Activated CD4-positive, CD25-positive, alpha-beta regulatory T cell (primary cell): ENCODE measurements at regions not wholly inside any gene's neighbourhood (a gene's known extent, or its start where the extent isn't known, plus 50 kb on each side); places are given as distances from the start of the nearest gene placed in this dataset.

Source experiments
- DNase-seq, 4 experiments: peaks; one replicate each; lab custom pipeline; 2025; lab: John Stamatoyannopoulos, UW

GRCh38 chr2:221145396-221145795 is 426.7 kb downstream of the EPHA4 start:
- DNase-seq: no peak

DNA sequence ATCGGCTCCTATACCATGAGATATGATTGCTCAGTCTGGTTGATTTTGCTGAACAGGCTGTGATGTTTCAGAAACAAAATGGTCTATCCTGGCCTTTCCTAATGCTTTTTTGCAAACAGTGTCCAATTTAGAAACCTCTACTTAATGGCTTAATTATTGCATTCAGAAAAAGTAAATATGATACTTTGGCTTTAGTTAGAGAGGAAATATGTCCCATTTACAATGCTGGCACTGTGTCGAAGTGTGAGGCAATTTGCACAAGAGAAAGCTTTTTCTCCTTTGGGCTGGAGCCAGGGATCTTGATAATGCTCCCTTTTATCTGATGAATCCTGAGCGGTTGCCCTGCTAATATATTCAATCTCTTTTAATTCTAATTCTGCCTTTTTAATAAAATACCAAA is 418.9 kb downstream of the EPHA4 start:
- no peak for DNase-seq

GRCh38 chr2:221154176-221154575 is 417.9 kb downstream of the EPHA4 start:
- DNase-seq: no peak

DNA sequence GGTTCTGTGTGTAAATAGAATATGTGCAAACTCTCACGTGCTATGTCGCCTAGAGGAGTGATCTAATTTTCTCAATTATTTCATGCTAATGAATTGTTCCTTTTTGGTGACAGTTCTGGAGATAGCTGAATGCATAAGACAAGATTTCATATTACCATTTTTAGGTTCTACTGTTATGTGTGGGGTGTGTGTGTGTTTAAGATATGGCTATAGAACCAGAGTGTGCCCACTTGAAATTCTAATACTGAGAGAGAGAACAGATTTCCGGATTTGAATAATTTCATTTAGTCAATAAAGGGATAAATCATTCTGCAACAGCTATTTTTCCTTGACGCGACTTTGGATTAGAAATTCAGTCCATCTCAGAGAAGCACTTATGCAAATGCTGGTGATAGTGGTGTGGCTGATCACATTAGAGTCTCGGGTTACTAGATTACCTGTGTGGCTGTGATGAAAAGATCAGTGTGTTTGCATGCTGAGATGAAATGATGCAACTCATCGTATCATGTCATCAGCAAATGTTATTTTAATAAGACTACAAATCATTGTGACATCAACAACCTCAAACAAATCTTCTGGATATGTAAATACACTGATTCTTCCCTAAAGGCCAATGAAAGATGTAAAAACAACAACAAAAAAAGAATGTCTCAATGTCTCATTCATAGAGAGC is 415.9 kb downstream of the EPHA4 start:
- DNase-seq: no peak

DNA sequence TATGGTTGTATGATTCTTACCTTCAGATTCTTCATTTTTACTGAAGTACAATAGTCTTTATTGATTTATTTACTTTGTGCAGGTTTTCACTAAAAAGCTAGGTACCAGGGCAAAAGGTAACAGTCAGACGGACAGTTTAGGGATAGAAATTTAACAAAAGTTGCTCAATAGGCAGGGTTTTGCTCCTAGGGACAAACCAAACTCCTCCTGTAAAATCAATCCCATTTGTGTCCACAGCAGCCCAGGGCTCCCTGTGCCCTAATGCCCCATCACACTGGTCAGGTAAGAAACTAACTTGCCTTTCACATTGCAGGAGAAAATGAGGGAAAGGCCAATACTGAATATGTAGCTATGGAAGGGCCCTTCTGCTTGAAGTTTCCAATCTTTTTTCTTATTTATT is 410.9 kb downstream of the EPHA4 start:
- DNase-seq: no peak

GRCh38 chr2:221166292-221166691 is 405.8 kb downstream of the EPHA4 start:
- no peak for DNase-seq

- DNase-seq: no peak
Observed at GRCh38 chr2:221167561-221167960, 404.5 kb downstream of the EPHA4 start.

DNA sequence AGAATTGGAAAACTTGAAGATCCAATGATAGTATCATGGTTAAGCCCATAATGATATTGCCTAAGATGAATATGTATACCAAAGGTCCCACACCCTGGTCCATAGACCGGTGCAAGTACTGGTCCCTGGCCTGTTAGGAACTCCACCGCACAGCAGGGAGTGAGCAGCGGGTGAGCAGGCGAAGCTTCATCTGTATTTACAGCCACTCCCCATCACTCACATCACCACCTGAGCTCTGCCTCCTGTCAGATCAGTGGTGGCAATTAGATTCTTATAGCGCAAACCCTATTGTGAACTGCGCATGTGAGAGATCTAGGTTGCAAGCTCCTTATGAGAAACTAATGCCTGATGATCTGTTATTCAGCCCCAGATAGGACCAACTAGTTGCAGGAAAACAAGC is 402.4 kb downstream of the EPHA4 start:
- DNase-seq: no peak

GRCh38 chr2:221170548-221170947 is 401.6 kb downstream of the EPHA4 start:
- no peak for DNase-seq

DNA sequence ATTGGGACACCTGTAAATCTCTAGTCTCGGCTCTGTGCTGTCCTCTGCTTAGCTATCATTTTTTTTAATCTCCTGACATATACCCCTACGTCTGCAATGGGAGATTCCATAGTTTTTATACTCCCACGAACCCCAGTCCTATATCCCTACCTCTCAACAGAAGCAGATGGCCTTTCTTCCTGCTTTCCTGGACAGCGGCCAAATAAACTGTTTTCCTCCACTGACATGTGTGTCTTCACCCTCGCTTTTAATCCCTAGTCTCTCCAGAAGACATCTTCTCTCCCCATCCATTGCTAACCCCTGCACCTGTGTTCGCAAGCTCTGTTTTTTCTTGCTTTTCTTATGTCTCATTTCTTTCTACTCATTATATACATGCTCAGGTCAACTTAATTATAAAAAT is 395.4 kb downstream of the EPHA4 start:
- DNase-seq: no peak

DNA sequence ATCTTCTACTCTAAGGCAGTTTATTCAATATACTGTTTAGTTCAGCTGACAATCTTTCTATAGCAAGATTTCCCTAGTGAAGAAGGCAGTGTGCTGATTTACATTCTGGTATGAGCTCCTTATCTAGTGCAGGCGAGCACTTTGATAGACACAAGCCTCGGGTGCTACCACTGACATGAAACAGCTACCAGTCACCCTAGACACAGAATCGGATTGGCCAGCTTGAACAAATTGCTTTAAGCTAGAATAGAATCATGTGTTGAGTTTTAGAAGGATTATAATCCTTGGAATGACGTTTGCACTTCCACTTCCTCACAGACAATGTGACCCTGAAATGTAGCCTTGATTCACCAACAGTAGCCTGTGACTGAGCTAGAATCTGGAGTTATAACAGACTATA is 394.0 kb downstream of the EPHA4 start:
- DNase-seq: no peak

GRCh38 chr2:221186873-221187272 is 385.2 kb downstream of the EPHA4 start:
- DNase-seq: no peak

DNA sequence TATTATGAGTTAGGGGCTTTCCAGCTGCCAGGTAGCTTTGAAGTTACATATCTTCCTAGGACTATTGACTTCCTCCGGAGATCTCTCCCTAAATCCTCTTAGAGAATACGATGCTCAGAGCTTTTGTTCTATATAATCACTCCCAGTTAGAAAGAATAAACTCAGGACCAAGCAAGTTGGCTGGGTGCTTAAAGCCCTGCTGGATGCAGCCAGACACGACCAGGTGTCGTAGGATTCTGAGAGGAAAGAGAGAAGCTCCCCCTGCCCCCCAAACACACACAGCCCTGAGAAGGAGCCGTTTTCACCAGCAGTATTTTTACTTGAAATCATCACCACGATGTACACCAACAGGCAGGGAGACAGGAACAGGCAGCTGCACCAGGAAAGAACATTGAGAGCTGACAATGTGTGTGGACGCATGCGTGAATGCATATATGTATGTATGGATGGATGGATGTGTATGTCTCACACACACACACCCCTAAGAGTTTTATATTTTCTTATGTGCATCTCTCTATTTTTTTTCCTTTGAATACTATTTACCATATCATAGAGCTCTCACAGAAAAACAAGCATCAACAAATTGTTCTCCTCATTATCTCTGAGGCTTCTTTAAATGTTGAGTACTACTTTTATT is 382.6 kb downstream of the EPHA4 start:
- DNase-seq: no peak

DNA sequence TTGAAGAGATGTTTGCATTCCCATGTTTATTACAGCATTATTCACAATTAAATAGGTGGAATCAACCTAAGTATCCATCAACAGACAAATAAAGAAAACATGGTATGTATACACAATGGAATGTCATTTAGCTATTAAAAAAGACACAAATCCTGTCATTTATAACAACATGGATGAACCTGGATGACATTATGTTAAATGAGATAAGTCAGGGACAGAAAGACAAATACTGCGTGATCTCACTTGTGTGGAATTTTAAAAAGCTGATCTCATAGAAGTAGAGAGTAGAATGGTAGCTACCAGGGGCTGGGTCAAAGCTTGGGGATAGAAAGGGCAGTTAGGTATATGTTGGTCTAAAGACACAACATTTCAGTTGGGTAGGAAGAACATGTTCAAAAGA is 376.3 kb downstream of the EPHA4 start:
- DNase-seq: no peak

- no peak for DNase-seq
Observed at GRCh38 chr2:221197225-221197856, 374.8 kb downstream of the EPHA4 start.

- DNase-seq: no peak
Observed at GRCh38 chr2:221198309-221198708, 373.8 kb downstream of the EPHA4 start.

DNA sequence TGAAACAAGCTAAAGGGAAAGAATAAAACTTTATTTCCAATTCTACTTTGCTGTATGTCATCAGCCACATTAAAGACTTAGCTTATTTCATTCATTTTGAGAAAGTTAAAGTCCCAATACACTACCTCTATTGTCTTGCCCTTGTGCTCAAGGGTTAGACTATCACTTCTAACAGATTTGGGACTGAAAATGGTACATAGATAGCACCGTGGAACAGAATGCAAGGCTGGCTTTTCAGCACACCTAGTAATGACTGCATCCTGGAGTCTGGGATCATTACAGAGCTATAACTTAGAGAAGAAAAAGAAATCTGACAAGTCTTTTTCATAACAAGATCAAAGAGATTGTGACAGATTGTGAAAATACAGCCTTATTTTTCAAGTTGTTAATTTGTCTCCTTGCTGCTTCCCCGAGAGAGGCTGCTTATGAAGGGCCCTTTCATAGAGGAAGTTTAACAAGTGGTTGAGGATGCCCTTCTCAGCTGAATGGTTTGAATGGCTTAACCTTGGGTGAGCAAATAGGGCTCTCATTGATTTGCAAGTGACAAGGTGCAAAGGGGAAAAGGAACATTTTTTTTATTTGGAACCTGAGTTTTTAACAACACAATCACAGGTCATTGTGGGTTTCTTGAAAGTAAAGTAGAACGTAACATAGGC is 371.8 kb downstream of the EPHA4 start:
- no peak for DNase-seq

DNA sequence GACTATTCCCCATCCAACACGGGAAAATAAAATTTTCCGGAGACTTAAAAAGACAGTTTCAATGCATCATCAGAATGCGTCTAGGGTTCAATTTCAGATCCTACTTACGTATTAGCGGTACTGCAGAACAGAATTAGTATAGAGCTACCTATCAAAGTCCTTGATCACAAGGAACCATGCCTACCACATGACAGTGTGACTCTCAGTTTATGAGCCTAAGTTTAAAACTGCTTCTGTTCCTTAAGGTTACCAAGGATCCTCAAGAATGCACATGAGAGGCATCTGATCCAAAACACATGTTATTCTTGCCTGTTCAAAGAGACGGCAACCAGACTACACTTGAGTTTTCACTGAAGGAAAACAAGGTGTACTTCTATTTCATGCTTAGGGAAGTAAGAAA is 369.7 kb downstream of the EPHA4 start:
- DNase-seq: no peak

- DNase-seq: no peak
Observed at GRCh38 chr2:221203125-221203524, 369.0 kb downstream of the EPHA4 start.

GRCh38 chr2:221203856-221204255 is 368.2 kb downstream of the EPHA4 start:
- DNase-seq: no peak

DNA sequence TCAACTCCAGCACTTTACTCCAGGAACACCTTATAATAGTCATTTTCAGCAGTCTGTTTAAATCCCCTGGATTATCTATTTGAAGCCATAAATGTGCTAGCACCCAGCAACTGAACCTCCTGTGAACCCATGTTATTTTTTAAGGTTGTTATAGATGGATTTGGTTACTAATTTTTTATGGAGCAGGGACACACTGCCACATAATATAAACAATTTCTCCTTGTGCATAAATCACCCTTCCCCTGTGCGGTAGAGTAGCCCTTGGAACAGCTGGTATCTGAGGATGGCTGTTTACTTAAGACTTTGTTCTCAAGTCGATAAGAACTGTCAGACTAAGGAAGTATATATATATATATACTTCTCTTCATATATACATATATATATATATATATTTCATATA is 367.4 kb downstream of the EPHA4 start:
- DNase-seq: no peak

DNA sequence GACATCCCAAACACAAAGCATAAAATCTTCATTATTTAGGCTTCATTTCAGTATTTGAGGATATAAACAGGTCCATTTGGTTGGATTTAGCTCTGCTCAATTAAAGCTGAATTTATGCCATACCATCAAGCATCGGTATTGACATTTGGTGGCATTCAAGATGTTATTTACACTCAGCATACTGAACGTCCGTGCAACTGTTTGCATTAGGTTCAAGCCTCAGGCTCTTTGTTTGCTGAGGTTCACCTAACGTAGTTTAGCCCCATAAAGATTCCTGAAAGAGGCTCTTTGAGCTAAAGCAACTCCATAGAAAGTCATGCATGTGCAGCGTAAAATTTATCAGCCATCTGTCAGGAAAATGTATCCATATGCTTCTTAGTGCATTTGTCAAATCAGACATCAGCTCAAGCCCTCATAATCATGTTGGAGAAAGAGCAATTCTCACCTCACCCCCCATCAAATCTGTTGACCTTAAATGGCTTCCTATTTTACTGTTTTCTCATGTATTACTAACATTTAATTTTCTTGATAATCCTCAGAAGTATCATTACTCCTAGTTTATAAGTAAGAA is 366.9 kb downstream of the EPHA4 start:
- DNase-seq: no peak

GRCh38 chr2:221210686-221211085 is 361.4 kb downstream of the EPHA4 start:
- no peak for DNase-seq
